Posterior cingulate gyrus (tissue), 11 donors: ENCODE measurements at regions not wholly inside any gene's neighbourhood (a gene's known extent, or its start where the extent isn't known, plus 50 kb on each side); places are given as distances from the start of the nearest gene placed in this dataset.

Experiments
- DNase-seq, 10 donors: peaks; one replicate each; pipeline versions ENCODE4 v3.0.0 to v3.0.0-alpha.2; 2020 to 2021; ENCODE audit warnings: mixed read lengths in 3 of 10
- intact Hi-C: fragments of 100-400 bp; cut with DNase I; formaldehyde crosslinking; loops from one replicate; pipeline ENCODE4 v1.15.1; 2023

DNA sequence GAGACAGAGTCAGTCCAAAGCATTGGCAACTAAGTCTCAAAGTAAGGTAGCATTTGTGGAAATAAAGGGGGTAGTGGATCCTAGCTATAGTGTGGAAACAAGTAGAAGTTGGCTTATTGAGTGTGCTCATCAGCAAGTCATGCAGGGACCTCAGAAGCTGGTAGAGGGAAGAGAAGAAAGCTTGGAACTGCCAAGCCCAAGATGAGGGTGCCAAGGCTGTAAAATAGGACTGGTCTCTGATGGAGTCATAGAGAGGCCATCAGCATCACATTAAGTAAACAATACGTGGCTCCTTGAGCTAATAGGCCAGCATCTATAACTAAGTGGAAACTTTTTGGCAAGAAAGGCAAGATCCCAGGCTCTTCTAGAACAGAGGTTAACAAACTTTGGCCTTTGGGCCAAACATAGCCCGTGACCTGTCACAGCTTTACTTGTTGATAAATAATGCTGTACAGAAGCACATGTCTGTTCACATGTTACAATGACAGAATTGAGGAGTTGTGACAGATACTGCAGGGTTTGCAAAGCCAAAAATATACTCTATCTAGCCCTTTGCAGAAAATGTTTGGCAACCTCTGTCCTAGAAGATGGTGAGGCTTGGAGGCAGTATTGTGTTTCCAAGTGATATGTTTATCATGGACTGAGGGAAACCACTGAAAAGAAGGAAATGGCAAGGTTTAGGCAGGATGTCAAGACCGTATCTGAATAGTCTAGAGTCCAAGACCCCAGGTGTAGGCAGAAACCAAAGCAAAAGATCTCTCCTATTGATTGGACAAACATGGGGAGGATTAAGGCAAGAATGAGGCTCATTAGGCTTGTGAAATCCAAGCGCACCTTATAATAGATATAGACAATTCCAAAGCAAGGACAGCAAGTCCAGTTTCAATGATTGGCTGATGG, 62.5 kb upstream of the CD44 start:
- DNase-seq = no peak
- intact Hi-C loops = no loop called here

DNA sequence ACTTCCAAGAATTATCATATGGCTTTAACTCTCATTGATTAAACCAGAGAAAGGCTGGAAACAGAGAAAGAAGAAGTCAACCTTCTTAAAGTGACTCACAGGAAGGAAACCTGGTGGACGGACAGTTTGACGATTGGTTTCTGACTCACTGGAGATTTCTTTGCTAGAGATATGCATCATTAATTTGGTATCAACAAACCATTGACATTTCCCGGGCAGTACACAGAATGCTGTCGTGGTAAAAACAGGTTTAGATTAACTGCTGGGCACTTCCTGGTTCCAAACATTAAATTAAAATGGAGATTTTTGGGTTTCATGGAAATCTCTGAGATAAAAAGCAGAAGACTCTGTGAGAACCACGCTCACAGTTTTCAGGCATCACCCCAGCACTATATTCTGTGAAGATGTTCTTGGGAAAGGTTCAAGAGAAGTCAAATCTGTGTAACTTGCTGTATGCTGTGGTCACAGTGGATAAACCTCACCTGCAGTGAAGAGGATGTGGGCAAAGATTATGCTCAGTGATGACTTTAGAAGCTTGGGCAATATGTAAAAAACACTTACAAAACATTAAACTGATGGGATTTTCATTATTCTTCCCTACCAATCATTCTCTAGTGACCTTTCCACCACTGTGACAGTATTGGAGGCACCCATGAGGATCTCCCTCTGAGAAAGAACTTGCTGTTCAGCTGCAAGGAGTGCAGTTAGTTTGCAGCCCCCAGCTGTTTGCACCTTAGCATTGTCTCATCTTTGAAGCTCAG, 61.1 kb upstream of the CD44 start:
- no peak for DNase-seq
- intact Hi-C loops = no loop called here

DNA sequence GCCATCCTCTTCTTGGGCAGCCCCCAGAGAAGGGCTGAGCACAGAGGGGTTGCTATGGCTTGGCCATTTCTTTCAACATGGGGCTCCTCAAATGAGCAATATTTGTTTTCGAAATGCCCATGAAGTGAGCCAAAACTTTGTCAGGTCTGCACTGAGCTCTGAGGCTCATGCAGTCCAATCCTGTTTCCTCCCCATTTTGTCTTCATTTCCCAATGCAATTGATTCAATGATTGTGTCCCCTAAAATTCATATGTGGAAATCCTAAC, 60.6 kb upstream of the CD44 start:
- intact Hi-C loops = no loop called here
- DNase-seq = no peak

DNA sequence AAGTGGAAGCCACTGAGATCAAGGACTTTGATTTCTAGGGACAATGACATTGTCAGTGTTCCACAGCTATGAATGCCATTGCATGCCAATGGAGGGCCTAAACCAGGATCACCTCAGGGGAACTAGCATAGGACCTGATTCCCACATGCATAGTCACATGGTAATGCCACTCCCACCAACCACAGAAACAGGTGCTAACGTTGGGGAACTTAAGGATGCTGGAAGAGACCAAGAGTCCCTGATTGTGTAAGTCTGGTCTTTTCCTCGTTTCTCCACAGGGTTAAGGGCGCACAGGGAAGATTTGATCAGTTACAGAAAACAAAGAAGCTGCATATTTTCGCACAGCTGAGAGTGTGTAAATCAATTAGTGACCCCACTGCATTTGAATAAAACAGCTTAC, 59.4 kb upstream of the CD44 start:
- intact Hi-C loops = no loop called here
- no peak for DNase-seq

DNA sequence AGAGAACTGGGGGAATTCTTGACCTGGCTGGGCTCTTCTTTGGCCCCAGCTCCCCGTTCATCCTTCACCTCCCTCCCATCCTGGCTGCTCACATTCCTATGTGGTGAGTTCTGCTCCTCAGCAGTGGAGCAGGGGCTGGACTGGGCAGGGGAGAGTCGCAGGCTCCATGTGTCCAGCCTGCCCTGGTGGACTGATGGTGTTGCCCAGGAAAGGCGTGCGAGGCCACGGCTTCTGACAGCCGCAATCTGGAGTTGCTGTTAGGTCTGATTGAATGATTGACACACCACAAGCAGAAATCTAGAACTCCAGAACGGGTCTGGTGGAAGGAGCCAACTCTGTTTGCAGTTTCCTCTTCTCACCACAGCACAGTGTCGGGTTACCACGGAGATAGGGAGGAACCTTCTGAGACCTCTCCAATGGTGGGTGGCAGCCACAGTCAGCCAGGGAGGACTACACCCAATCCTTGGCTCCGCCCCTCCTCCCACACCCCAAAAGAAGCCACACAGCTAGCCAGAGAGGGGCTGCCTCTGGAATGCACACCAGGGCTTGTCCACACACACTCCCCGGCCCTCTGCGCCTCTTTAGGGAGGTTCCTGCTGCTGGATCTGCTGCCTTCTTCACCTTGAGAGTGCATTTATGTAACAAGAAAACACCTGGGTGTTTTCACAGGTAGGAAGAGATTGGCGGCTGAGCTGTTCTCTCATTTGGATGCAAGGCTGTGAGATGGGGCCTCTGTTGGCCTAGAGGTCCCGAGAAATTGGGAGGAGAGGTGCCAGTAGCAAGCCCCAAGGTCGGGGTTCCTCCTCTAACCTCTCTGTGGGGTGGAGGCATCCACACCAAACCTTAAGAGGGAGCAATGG, 56.4 kb upstream of the CD44 start:
- peak in 6 of 10 donors; percentile 11 to 84 (median 26) for DNase-seq
- intact Hi-C loops = no loop called here

DNA sequence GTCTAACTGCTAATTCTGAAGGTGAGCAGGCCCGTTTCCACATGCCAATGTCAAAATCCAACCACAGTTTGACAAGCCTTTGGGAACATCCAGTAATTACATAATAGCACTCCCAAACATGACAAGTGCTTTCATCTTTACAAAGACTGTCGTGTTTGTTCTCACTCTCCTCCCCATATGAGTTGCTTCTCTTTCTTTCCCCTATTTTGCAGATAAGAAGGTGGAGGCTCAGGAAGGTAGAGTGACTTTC, 55.9 kb upstream of the CD44 start:
- intact Hi-C loops = no loop called here
- DNase-seq = no peak

DNA sequence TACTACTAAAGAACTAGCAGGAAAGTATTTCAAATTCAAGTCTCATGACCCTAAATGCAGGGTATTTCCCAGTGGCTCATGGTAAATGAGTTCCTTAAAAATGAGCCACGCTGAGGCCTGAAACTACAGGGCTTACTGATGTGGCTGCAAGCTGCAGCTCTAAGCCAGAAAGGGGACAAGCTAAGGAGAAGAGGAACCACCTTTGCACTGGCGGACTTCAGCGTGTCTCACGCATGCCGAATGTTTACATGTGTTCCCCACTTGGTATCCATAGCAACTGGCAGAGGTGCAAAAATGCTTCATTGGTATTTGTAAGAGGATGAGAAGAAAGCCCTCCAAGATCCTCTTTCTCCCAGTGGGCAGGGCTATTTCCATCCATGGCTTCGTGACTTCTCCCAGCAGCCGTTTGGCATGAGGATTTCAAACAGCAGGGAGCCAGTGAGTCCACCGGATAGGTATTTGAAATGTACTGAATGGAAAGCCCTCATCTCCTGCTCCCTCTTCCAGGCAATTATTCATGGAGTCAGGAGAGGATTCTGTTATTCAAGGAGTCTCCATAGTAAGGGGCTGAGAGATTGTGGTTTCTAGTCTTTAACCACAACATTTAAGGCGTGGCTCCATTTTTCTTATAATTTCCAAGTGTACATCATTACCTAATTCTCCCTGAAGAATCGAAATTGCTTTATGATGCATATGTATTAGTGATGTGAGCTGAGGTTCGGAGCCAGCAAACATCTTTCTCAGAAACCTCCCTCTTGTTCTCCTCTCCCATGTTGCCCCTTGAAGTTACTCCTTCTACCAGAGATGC, 55.3 kb upstream of the CD44 start:
- DNase-seq = peak in 5 of 10 donors; percentile 16 to 83 (median 27)

DNA sequence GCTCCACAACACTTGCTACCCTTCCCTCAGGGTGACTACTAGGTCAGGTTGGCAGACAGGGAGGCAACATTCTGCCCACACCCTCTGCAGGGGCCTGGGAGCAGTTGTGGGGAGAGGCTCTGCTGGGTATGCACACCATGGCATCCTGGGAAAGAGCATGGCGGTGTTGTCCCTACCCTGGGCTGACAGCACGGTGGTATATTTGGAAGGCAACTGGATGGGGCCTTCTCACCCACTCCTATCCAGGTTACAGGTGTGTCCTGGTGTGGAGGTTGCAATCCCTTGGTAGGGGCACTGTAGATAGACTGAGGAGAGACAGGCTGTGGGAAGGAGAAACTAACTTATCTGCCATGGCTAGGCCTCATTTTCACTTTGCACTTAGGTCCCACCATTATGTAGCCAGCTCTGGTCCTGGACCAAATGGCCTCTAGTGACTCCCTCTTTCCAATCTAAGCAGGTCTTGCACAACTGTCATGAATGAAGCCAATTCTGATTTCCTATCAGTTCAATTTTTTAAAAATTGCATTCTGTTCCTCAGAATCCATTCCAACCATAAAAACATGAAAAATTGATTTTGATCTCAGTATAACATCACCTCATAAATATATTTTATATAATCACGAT, 54.0 kb upstream of the CD44 start:
- intact Hi-C loops = no loop called here
- no peak for DNase-seq

More for the DNA sequence above, 55.3 kb upstream of the CD44 start:
- intact Hi-C loops = no loop called here

DNA sequence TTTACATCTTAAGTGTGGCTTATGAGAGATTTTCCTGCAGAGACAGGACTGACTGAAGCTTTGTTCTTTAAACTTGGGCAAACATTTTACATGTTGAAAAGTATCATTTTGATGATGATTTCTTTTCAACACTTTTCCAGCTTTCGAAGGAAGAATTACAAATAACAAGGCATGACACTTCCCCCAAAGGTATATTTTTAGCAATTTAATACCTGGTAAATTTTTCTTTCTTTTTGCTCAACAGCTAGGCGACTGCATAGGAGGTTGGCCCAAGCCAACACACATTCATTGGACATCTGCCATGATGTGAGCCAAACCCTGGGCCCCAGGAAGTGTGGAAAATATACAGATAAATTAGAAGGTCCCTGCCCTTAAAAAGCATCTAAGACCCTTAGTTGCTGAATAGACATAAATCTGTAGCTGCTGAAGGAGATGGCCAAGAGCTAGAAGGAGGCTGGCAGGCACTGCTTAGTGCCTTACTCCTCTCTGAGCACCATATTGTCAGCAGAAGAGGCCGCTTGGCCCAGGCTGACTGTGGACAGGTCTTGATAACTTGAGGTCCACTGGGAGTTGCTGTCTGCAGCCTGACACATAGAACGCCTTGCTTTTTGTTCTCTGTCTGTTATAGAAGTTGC, 53.3 kb upstream of the CD44 start:
- DNase-seq = no peak

DNA sequence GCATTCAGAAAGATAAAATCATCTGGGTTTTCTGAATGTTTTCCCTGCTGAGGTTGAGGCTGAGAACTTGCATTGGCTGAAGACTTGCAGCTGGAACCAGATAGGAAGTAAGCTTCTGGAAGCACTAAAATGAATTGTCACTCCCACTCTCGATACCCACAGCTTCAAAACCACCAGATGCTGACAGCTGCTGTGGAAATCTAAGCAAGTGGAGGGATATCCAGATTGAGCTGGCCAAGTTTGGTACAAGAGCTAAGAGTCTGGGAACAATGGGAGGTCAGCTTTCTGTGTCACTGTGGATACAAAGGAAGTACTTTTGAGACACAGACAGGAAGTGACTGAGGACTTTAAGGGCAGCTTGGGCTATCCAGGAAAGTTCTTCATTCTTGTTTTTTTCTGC, 51.3 kb upstream of the CD44 start:
- DNase-seq = no peak
- intact Hi-C loops = no loop called here

More for the DNA sequence above, 53.3 kb upstream of the CD44 start:
- intact Hi-C loops = no loop called here

DNA sequence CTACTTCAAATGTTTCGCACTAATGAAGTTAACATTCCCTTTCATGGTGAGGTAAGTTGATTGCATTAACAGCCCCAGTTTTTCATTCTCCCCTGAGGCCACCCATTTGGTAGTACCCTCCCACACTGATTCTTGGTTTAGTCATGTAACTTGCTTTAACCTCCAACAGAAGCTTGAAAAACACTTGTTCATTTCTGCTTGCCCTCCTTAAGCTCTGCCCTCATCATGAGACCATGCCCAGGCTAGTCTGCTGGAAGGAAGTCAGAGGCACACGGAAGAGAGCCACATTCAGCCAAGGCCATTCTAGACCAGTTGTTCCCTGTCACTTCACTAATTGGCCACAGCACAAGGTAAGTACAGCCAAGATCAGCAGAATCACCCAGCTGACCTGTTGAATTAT, 50.7 kb upstream of the CD44 start:
- intact Hi-C loops = no loop called here
- DNase-seq = no peak

DNA sequence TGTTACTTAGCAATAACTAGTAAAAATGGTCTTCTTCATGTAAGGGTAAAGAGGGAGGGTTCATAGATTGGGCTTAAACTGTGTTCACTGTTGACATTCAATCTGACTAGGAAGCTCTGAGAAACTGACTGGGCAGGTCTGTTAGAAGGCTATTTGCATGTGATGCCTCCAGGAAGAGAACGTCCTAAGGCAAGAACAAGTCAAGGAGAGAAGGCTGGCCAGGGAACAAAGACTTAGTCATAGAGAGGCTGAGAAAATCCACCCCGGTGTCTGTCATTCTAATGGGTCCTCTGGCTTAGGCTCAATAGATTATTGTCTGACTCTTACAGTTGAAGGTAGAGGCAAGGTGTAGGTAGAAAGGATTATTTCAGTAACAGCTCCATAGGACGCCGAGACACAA, 50.3 kb upstream of the CD44 start:
- no peak for DNase-seq
- intact Hi-C loops = no loop called here
